Amniotic stem cell (primary cell): ENCODE measurements at regions not wholly inside any gene's neighbourhood (a gene's known extent, or its start where the extent isn't known, plus 50 kb on each side); places are given as distances from the start of the nearest gene placed in this dataset.
"Not testable (repeated sequence)": the region's sequence is repeated elsewhere in the genome, so short reads cannot be mapped to it uniquely, and the experiment has no call there.

ENCODE experiments used
- DNase-seq: peaks from one replicate; lab custom pipeline; 2025; lab: John Stamatoyannopoulos, UW

DNA sequence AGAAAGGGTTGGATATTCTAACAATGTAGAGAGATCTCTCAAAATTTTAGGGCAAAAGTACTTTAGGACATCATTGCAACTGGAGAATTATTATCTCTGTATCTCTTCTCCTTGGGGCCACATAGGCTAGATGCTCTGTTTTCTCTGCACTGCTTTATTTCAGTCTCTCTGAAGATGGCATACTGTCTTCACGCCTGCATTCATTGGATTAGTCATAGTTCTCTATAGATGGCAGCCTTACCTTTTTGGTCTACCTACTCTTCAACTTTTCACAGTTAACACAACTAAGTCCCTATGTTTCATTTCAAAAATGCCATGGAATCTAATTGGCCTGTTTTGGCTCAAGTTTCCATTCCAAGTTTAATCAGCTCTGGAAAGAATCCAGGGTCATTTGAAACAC is 1623.3 kb upstream of the B3GALT2 start:
- DNase-seq: no peak

DNA sequence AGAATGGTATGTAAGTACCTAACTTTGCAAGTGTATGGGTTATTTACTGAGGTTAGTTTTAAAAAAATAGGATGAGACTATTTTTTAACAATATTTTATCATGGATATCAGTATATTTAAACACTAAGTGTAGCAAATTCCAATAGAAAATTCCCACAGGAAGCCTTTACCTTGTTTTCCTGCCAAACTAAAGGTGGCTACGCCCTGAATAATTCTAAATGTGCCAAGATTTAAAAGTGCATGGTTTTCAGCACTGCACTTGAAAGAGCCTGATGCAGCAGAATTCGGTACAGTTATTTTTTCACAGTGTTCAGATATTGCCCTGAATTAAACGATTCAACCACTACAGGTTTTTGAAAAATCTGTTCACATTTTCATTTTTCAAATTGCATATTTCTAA is 1622.8 kb upstream of the B3GALT2 start:
- no peak for DNase-seq

DNA sequence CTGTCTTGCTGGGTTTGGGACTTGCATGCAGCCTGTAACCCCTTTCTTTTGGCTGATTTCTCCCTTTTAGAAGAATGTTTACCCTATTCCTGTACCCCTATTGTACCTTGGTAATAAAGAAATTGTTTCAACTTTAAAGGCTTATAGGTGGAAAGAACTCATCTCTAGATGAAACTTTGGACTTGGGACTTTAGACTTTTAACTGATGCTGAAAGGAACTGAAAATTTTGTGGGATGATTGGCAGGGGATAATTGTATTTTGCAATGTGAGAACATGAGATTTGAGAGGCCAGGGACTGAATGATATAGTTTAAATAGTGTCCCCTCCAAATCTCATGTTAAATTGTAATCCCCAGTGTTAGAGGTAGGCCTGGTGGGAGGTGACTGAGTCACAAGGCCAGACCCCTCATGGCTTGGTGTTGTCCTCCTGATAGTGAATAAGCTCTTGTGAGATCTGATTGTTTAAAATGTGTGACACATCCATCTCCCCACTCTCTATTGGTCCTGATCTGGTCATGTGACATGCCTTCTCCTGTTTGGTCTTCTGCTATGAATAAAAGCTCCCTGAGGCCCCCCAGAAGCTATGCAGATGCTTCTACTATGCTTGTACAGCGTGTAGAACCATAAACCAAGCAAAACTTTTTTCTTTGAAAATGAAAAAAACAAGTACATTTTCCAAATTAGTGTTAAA is 1621.3 kb upstream of the B3GALT2 start:
- no peak for DNase-seq

DNA sequence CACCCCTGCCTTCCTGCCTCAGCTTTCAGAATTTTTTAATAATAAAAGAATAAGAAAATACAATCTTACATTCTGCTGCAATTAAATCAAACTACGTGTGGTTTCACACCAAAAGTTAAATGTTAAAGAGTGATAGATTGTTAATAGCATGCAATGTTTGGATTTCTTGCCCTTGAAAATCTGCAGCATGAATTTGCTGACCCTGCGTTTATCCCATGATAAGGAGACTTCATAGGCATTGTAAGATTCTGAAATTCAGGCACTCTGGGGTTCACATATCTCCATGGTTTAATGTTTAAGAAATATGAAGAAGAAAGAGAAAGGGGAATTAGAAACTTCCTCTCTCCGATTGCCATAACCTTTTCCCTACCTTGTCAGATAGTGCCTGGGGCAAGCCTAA is 1616.2 kb upstream of the B3GALT2 start:
- DNase-seq: no peak

DNA sequence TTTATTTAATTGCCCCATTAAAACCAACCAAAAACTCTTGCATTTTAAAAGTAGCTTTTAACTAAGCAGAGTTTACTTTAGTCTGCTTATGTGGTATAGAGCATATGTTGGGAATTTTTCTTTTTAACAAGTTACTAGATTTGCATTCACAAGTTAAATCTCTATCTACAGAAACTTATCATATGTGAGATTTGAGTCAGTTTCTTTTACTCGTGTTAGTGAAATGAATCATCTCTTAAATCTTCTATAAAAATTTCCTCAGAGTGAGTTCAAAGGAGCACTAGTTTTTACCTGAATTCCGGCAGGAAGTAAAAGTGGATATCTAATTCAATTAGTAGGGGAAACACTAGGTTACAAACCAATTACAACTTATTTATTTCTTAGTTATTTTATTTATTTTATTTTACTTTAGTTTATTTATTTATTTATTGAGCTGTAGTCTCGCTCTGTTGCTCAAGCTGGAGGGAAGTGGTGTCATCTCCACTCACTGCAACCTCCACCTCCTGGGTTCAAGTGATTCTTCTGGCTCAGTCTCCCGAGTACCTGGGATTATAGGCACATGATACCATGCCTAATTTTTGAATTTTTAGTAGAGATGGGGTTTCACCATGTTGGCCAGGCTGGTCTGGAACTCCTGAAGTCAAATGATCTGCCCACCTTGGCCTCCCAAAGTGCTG is 1609.6 kb upstream of the B3GALT2 start:
- DNase-seq: no peak

DNA sequence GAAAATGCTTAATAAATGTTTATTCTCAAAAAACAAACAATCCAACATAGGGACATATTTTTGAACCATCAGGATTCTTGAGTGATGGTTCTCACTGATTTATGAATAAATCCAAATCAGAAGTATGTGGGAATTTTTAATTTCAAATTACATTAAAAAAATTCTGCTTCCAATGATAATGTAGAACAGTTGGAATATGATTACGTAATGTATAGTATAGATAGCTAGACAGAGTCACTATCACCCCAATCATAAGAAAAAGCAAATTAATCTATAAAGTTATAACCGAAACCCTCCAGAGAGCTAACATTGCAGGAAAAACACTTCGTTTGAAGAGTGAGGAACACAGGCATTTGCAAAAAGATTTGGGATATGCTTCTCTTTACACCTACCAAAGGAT is 1600.6 kb upstream of the B3GALT2 start:
- no peak for DNase-seq

DNA sequence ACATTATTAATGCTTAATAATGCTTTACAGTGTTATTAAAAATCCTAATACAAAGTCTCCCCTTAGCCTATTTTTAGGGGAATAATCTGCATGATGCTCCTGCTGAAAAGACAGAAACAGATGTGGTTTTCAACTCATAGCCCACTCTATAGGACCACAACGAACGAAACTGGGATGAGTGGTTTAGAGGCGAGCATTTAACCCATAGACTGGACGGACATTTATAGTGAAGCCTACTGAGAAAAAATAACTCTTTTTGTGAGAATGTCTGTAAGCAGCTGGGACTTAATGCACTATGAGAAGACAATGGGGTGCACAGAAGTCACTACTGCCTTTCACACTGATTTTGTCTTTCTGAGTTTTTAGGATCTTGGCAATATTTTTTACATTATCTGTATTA is 1599.6 kb upstream of the B3GALT2 start:
- DNase-seq: no peak

DNA sequence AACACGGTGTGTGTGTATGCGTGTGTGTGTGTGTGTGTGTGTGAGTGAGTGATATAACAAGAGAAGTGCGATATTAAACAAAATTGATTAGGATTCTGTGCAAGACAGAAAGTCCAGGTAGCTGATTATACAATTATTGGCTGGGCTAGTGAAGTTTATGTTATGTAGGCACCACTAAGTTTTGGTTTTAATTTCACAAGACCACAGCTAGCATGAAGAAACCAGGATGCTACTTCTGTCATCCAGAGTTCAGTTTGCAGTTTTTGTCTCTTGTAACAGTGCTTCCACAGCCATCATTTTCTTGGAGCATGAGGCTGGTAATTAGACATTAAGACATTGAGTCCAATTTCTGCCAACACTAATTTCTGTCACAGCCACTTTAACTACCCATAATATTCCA is 1590.2 kb upstream of the B3GALT2 start:
- DNase-seq: no peak

DNA sequence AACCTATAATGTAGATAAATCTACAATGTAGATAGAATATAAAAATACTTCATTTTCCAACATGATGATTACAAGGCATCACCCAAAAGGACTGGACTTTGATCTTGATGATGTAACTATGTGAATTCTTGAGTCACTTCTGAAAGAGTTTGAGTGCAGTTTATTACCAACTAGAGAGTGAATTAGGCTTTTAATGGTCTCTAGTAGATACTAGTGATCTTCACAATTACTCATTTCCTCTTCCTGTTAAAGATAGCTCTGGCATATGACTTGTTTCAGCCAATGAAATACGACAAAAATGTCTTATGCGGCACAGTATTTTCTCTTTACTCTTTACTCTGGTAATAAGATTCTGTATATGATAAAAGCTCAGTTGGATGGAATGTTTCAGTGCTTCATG is 1588.1 kb upstream of the B3GALT2 start:
- no peak for DNase-seq

DNA sequence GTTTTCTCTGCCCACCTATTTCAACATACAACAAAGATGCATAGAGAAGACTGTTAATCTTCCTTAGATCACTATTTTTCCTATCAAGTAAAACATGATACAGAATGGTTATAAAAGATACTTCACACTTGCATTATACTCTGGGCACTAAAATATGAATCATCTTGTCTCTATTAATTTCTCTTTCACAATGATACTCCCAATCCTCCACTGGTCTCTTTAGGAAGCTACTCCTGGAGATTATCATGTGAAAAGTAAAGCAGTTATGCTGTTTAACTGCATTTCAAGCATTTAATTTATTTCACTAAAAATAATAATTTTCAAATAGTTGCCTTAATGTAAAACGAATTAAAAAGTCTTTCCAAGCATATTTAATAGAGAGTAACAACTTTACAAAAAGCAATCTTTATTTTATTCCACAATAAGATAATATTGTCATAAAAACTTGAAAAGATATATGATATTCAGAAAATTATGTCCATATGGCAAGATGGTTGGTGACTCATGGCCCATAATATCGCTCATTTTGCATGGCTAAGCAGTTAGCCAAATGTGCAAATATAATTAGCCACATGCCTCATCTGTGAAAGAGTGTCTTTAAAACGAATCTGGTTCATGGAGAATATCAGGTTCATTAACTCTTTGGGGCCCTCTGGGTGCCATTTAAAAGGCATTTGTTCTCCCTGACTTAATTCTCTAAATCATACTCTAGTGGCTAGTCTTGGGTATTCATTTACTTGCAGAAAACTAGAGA is 1569.0 kb upstream of the B3GALT2 start:
- no peak for DNase-seq

DNA sequence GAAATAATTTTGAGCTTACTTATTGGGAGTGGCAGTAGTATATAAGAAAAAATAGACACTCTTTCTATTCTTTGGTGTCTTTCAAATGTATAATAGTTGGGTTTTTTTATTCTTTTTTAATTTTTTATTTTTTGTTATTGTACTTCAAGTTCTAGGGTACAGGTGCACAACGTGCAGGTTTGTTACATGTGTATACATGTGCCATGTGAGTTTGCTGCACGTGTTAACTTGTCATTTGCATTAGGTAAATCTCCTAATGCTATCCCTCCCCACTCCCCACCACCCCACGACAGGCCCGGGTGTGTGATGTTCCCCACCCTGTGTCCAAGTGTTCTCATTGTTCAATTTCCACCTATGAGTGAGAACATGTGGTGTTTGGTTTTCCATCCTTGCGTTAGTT is 1552.4 kb upstream of the B3GALT2 start:
- DNase-seq: not testable (repeated sequence)

DNA sequence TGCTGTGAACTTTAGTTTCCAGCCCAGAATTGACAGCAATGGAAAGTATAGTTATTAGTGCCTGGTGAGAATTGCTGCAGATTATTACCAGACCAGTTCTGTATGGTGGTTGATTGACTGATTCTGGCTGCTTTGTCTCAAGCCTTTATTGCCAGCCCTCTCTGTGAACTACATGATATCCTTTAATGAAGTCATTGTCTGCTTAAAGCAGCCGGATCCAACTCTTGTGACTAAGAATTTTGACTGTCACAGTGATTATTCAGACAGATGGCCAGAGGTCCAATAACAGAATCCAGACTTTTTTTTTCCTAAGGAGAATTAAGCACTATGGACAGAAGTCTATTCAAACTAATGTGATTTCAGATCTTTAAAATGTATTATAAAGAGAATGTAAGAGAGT is 1548.6 kb upstream of the B3GALT2 start:
- no peak for DNase-seq

DNA sequence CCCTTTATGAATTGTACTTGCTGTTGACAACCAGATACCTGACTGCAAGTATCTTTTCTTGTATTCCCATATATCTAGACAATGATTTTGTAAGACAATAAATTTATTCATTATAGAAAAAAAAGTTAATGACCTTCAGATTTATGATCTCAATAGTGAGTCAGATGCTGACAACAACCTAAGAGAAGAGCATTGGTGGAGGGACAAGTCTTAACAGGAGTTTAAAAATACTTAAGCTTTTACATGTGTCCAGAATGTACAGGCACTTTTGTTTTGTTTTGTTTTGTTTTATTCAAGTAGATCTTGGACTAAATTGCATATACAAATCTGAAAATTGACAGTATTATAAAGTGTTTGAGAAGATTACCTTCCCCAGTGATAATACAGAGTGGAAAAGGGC is 1544.6 kb upstream of the B3GALT2 start:
- no peak for DNase-seq

DNA sequence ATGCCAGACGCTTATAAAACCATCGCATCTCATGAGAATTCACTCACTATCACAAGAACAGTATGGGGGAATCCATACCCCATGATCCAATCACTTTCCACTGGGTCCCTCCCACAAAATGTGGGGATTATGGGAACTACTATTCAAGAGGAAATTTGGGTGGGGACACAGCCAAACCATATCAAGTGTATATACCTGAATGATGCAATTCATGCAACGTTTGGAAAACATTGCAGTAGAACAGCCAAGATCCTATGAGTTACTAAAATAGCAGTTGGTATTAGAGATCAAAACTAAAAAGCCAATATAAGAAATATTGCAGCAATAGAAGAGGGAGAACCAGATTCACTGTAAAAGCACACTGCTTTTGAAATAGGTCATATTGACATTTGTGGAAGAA is 1543.9 kb upstream of the B3GALT2 start:
- no peak for DNase-seq

DNA sequence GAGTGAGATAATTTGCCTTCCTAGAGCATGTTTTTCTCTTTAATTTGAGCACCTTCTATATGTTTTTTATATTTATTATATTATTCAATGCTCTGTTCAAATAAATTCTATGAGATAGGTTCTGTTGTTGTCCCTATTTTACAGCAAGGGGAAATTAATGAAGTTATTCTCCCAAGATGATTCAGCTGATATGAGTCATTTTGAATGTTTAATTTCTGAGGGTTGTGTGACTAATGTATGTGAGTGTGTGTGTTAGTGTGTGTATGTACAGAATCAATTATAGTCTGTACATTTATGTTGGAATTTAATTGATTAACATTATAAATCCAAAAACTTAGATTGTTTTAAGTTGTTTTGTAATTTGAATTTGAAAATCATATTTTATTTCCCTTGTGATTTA is 1536.7 kb upstream of the B3GALT2 start:
- DNase-seq: no peak

DNA sequence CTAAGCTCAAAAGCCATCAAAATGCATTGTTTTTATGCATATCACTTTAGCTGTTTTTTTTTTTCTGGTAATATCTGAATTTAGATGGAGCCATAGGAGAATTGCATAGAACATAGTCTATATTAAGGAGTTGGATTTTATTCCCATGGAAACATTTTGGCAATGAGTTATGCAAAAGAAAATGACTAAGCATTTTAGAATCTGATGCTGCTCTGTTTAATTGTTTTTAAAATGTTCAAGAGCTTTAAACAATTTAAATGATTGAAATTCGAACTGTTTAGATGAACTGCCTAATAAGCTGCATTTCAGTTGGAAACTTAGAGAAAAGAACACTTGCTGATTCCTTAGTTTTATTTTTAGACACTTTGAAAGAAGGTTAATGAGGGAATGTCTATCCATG is 1531.5 kb upstream of the B3GALT2 start:
- DNase-seq: peak; percentile 15

DNA sequence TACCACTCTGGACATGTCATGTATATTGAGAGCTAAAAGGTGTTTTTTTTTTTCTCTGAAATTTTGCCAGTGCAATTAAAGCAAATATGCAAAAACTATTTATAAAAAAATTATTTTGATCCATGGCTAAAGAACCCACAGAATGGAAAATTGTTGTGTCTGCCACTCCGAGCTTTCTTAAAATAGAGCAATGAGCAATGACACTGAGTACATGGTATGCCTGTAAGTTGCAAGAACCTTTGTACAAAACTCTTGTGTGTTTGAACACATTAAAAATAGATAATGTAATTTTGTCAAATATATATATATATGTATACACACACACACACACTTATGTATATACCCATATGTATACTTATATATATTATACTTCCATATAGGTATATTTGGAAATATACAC is 1530.9 kb upstream of the B3GALT2 start:
- no peak for DNase-seq

DNA sequence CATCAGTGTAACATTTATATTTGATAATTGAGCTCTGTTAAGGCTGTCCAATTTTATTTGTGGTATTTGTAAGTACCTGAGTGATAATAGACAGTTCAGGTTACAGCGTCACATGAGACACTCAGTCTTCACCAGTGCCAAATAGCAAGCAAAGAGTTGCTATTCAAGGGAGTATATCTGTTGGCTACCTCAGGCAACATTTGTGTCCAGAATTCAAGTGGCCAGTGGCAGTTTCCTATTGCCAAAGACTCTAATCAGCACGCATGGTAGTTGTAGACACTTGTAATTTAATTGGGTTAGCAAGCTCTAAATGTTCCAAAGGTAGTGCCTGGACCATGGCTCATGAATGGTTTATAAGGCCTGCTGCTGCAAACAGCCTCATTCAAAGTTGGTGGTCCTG is 1524.3 kb upstream of the B3GALT2 start:
- no peak for DNase-seq

DNA sequence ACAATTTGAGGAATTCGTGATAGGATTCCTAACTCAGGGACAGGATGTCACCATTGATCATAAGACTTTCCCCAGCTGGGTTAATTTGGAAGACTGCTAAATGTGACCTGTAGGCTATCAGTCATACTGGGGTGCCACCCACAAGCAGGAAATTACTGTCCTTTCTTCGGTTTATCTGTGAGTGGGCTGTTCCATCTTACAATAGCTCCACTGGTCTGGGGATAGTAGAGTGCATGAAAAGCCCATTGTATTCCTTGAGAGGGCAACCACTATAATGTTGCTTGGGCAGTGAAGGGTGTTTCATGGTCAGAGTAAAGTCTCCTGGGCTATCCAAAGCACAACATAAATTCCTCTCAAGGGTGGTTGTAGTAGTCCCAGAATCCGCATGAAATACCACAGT is 1523.0 kb upstream of the B3GALT2 start:
- DNase-seq: no peak

DNA sequence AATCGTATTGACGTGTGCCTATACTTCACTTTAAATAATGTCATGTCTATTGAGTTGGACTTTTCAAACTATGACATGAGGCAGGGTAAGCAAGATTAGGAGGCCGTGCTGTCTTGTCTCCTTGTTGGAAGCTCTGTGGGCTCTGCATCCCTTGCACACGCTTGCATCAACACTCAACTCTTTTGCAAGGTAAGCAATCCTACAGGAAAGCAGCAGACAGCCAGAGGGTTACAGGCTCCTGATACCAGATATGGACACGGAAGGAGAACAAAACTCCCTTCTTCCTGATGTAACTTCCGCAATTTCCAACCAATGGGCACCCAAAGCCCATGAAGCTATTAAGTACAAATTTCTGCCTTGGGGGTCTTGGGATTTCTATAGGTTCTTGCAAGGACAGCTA is 1520.7 kb upstream of the B3GALT2 start:
- no peak for DNase-seq

DNA sequence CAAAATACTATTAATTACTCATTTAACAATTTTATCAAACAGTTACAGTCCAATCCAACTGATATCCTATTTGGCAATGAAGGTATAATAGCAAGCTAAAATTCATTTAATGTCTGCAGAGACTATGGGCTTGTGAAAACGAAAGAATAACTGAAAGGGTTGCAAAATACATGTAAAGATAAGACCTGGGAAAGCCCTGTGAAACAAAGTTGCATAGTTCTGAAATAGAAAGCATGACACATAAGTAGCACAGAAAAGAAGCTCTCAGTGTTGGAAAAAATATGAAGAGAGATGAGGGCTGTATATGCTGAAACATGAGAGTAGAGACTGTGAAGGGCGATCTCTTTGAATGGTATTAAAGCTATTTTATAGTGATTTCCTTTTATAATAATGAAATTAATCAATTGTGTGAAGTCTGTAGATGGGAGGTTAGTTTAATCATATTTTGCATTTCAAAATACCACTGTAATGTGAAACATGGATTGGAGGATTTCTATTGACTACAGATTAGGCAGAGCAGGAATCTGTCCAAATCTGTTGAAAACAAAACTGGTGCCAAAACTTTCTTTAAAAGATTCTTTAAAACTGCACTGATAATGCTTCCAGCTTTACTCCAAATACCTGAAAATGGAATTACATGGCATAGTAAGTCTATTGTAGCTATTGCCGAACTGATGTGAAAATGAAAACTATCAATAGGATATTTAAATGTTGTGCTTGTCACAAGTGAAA is 1518.9 kb upstream of the B3GALT2 start:
- DNase-seq: no peak

DNA sequence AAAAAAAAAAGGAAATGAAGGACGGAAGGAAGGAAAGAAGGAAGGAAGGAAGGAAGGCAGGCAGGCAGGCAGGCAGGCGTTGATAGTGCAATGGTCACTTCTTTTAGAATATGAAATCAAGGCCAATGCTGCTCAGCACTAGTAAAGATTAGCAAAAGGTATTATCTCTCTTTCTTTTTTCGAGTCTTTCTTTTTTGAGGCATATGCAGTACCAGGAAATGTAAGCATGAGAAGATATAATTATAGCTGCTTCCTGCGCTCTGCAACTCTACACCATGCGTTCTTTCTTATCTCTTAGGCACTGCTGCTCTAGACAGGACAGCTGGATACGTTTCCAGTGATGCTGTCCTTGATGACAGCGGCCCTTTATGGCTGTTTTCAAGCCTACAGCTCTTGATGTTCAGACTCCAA is 1512.5 kb upstream of the B3GALT2 start:
- no peak for DNase-seq

DNA sequence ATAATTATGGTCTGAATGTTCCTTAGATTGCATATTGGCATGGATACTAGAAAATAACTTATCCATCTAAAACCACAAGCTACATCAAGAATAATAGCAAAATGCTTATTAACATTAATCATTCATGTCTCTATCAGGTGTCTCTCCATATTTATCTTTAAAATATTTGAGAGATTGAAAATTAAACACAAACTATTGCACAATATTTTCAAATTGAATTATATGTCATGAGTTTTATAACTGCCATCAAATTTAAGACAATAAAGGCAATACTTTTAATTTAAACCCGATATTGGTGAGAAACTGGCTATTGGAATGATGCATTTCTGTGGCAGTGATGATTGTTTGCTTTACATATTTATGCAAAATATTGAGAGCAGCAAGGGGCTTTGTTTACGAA is 1506.8 kb upstream of the B3GALT2 start:
- DNase-seq: no peak
